Astrocyte of the cerebellum (primary cell): ENCODE measurements at regions not wholly inside any gene's neighbourhood (a gene's known extent, or its start where the extent isn't known, plus 50 kb on each side); places are given as distances from the start of the nearest gene placed in this dataset.

Experiments used
- DNase-seq: peaks from one replicate; pipeline ENCODE4 v3.0.0-alpha.2; 2011; ENCODE audit warnings: low read depth
- H3K4me3 ChIP-seq: 2 replicates; pipeline ENCODE4 v1.5.1; 2011; ENCODE audit warnings: mild to moderate bottlenecking, low read depth, low read length, moderate library complexity
- CTCF ChIP-seq: IDR thresholded peaks from 2 replicates; pipeline ENCODE4 v1.5.1; 2012; ENCODE audit warnings: low read length, low read depth, moderate library complexity, mild to moderate bottlenecking; ENCODE audit errors: missing control alignments
- in situ Hi-C: cut with HindIII; loops from 2 replicates; pipeline ENCODE4 v1.10.0; 2017; ENCODE audit warnings: low sequenced_read_pairs

GRCh38 chr17:37797206-37797605 is 52.3 kb upstream of the HNF1B start:
- no peak for TF ChIP-seq CTCF
- no peak overlapping the region for H3K4me3 ChIP-seq
- DNase-seq: no peak
- in situ Hi-C loops: no loop called here

GRCh38 chr17:37796076-37796475 is 51.2 kb upstream of the HNF1B start:
- no peak for TF ChIP-seq CTCF
- DNase-seq: no peak
- in situ Hi-C loops: no loop called here
- no peak overlapping the region for H3K4me3 ChIP-seq
